ENCODE measurements at regions not wholly inside any gene's neighbourhood (a gene's known extent, or its start where the extent isn't known, plus 50 kb on each side); places are given as distances from the start of the nearest gene placed in this dataset.

- TF ChIP-seq CTCF (IDR thresholded peaks at IDR 0.05) (no peak), EP300 (IDR thresholded peaks at IDR 0.05) (no peak), POLR2A (IDR thresholded peaks at IDR 0.05) (no peak)
Measured at GRCh38 chr15:95262866-95263564, 1031.7 kb downstream of the MCTP2 start.
